ENCODE measurements at regions not wholly inside any gene's neighbourhood (a gene's known extent, or its start where the extent isn't known, plus 50 kb on each side); places are given as distances from the start of the nearest gene placed in this dataset.

DNA sequence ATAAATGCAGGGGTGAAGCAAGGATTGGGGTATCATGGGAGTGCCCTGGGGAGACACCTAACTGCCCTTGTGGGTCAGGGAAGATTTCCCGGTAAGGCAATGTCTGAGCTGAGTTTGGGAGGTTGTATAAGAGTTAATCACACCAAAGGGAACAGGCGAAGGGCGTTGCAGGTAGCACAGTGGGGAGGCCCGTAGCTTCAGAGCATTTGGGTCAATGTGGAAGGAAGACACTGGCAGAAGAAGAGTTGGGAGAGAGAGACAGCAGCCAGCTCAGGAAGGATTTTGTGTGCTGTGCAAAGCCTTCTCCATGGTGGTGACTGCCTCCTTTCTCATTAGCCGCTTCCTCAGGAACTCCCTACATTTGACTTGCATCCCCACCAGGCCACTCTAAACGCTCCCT is 80.8 kb upstream of the LEP start:
- Histone ChIP-seq H3K9me2 (no peaks in the 10 kb centered on the region), H3K9ac (no peak overlapping the region), H3K27ac (ENCODE audit: low read depth in 2 of 2, low read length in 1 of 2) (no peak overlapping the region), H3K4me2 (no peak overlapping the region), H3K4me3 (ENCODE audit: low read depth in 2 of 2, low read length in 1 of 2) (no peak overlapping the region), H3K9me3 (no peaks in the 10 kb centered on the region), H3K4me1 (ENCODE audit: control insufficient read depth in 1 of 2, insufficient read depth in 2 of 2, low read depth in 1 of 2, low read length in 1 of 2) (peaks cover 0 to 6% of the 10 kb centered on the region in 2 experiments; a peak in 1 of 4 replicates), H3K79me2 (ENCODE audit: insufficient read depth) (no peaks in the 10 kb centered on the region), H2AFZ (ENCODE audit: low read depth) (no peak overlapping the region), H3K36me3 (replicated peaks in 1 of 2; ENCODE audit: control insufficient read depth in 1 of 2, insufficient read depth in 2 of 2, low read length in 1 of 2) (no peaks in the 10 kb centered on the region), H3F3A (replicated peaks; ENCODE audit: insufficient read depth) (peaks cover 21% of the 10 kb centered on the region), H3K27me3 (ENCODE audit: insufficient read depth) (no peaks in the 10 kb centered on the region; the same call in 1 of the 2 replicates), H4K20me1 (ENCODE audit: insufficient read depth) (no peaks in the 10 kb centered on the region)
- DNase-seq: no peak
- WGBS (ENCODE audit: low lambda C conversion rate): 56% methylated on average over 6 of the region's 6 CpGs
- POLR2A ChIA-PET: no interaction called here
- CTCF ChIA-PET: interaction anchor here (0.5 to 3.9 kb wide), 5 partner anchors 15 to 225 kb away, joined by 3 to 23 read pairs (median 5); no protein-coding TSS in a partner anchor
- no peak for TF ChIP-seq GABPA (IDR thresholded peaks at IDR 0.05; ENCODE audit: low read depth)
- no peak for TF ChIP-seq TAF1 (IDR thresholded peaks at IDR 0.05; ENCODE audit: borderline replicate concordance, low read depth, low read length)
- TF ChIP-seq, protein P1, sequence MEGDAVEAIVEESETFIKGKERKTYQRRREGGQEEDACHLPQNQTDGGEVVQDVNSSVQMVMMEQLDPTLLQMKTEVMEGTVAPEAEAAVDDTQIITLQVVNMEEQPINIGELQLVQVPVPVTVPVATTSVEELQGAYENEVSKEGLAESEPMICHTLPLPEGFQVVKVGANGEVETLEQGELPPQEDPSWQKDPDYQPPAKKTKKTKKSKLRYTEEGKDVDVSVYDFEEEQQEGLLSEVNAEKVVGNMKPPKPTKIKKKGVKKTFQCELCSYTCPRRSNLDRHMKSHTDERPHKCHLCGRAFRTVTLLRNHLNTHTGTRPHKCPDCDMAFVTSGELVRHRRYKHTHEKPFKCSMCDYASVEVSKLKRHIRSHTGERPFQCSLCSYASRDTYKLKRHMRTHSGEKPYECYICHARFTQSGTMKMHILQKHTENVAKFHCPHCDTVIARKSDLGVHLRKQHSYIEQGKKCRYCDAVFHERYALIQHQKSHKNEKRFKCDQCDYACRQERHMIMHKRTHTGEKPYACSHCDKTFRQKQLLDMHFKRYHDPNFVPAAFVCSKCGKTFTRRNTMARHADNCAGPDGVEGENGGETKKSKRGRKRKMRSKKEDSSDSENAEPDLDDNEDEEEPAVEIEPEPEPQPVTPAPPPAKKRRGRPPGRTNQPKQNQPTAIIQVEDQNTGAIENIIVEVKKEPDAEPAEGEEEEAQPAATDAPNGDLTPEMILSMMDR (IDR thresholded peaks at IDR 0.05): no peak
- no peak for TF ChIP-seq ELF1 (IDR thresholded peaks at IDR 0.05)
- no peak for TF ChIP-seq MXI1 (IDR thresholded peaks at IDR 0.05; ENCODE audit: low read depth, low read length)
- no peak for TF ChIP-seq RAD21 (IDR thresholded peaks at IDR 0.05; ENCODE audit: low read length)
- no peak for TF ChIP-seq NFIC (IDR thresholded peaks at IDR 0.05; ENCODE audit: borderline replicate concordance)
- TF ChIP-seq NRF1 (IDR thresholded peaks at IDR 0.05; ENCODE audit: low read depth, low read length): no peak

DNA sequence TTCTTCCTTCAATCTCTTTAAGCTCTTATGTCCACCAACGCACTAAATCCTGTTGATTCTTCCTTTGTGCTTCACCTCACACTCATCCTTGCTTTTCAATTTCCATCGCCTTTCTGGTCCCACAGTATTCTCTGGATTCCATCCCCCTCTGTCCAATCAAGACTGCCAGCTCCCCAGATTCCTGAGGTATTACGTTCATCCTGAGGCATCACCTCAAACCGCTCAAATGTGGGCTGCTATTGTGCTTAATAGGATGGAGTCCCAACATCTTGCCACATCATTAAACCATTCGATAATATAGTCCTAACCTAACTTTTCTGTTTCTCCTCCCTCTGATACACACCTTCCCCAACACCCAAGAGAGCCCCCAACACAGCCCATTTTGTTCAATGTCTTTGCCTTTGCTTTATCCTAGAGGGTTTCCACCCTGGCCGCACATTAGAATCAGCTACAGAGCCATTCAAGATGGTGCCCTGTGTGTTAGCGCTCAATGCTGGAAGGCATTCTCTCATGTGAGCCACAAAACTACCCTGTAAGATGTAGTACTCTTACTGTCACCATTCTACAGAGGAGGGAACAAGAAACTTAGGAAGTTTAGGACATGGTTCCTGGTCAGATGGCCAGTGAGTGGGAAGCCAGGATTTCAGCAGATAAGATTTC is 79.5 kb upstream of the LEP start:
- Histone ChIP-seq H3K4me3 (ENCODE audit: low read depth in 2 of 2, low read length in 1 of 2) (no peak overlapping the region), H3K36me3 (replicated peaks in 1 of 2; ENCODE audit: control insufficient read depth in 1 of 2, insufficient read depth in 2 of 2, low read length in 1 of 2) (no peaks in the 10 kb centered on the region), H3K27ac (ENCODE audit: low read depth in 2 of 2, low read length in 1 of 2) (no peak overlapping the region), H3K9me3 (no peaks in the 10 kb centered on the region), H3K9ac (no peak overlapping the region), H3K27me3 (ENCODE audit: insufficient read depth) (no peaks in the 10 kb centered on the region; the same call in 1 of the 2 replicates), H3K9me2 (no peaks in the 10 kb centered on the region), H3K4me1 (ENCODE audit: control insufficient read depth in 1 of 2, insufficient read depth in 2 of 2, low read depth in 1 of 2, low read length in 1 of 2) (peaks cover 2 to 6% of the 10 kb centered on the region in 2 experiments; a peak in 2 of 4 replicates), H2AFZ (ENCODE audit: low read depth) (no peak overlapping the region), H3K79me2 (ENCODE audit: insufficient read depth) (no peaks in the 10 kb centered on the region), H3F3A (replicated peaks; ENCODE audit: insufficient read depth) (peaks cover 22% of the 10 kb centered on the region), H4K20me1 (ENCODE audit: insufficient read depth) (no peaks in the 10 kb centered on the region), H3K4me2 (no peak overlapping the region)
- TF ChIP-seq MEF2A (IDR thresholded peaks at IDR 0.05; ENCODE audit: borderline replicate concordance, low read depth): no peak
- TF ChIP-seq, protein P2, sequence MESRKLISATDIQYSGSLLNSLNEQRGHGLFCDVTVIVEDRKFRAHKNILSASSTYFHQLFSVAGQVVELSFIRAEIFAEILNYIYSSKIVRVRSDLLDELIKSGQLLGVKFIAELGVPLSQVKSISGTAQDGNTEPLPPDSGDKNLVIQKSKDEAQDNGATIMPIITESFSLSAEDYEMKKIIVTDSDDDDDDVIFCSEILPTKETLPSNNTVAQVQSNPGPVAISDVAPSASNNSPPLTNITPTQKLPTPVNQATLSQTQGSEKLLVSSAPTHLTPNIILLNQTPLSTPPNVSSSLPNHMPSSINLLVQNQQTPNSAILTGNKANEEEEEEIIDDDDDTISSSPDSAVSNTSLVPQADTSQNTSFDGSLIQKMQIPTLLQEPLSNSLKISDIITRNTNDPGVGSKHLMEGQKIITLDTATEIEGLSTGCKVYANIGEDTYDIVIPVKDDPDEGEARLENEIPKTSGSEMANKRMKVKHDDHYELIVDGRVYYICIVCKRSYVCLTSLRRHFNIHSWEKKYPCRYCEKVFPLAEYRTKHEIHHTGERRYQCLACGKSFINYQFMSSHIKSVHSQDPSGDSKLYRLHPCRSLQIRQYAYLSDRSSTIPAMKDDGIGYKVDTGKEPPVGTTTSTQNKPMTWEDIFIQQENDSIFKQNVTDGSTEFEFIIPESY (IDR thresholded peaks at IDR 0.05; ENCODE audit: borderline replicate concordance, low read depth): no peak
- no peak for TF ChIP-seq EP300 (IDR thresholded peaks at IDR 0.05; ENCODE audit: borderline replicate concordance in 1 of 2, low read depth in 1 of 2, low read length in 1 of 2)
- TF ChIP-seq, protein P3, sequence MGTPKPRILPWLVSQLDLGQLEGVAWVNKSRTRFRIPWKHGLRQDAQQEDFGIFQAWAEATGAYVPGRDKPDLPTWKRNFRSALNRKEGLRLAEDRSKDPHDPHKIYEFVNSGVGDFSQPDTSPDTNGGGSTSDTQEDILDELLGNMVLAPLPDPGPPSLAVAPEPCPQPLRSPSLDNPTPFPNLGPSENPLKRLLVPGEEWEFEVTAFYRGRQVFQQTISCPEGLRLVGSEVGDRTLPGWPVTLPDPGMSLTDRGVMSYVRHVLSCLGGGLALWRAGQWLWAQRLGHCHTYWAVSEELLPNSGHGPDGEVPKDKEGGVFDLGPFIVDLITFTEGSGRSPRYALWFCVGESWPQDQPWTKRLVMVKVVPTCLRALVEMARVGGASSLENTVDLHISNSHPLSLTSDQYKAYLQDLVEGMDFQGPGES (IDR thresholded peaks at IDR 0.05; ENCODE audit: low read depth, low read length): no peak
- no peak for TF ChIP-seq RFX5 (IDR thresholded peaks at IDR 0.05; ENCODE audit: low read length)
- DNase-seq: no peak
- 66% methylated on average over 7 of the region's 7 CpGs for WGBS (ENCODE audit: low lambda C conversion rate)
- POLR2A ChIA-PET: no interaction called here
- CTCF ChIA-PET: interaction anchor here (0.6 to 3.9 kb wide), 5 partner anchors 16 to 482 kb away, joined by 3 to 23 read pairs (median 7); no protein-coding TSS in a partner anchor
